ENCODE measurements at regions not wholly inside any gene's neighbourhood (a gene's known extent, or its start where the extent isn't known, plus 50 kb on each side); places are given as distances from the start of the nearest gene placed in this dataset.

- TF ChIP-seq ZNF518A (tag by site-specific recombination; conservative IDR thresholded peaks at IDR 0.05; ENCODE audit: low read depth) (no peak), ZNF366 (tag by site-specific recombination; conservative IDR thresholded peaks at IDR 0.05) (no peak)
These were observed 58.8 kb upstream of the VGLL2 start (continued) for GRCh38 chr6:117206522-117206921.

- Histone ChIP-seq H3K27ac (ENCODE audit: extremely low read depth, low read depth, low read length) (no peak overlapping the region), H3K9me3 (ENCODE audit: control insufficient read depth, insufficient read depth, low read depth, low read length) (no peaks in the 10 kb centered on the region), H3K36me3 (ENCODE audit: control insufficient read depth in 2 of 2, insufficient read depth in 1 of 2, low read length in 2 of 2) (no peaks in the 10 kb centered on the region), H3K4me1 (ENCODE audit: control insufficient read depth, insufficient read depth, low read length) (no peaks in the 10 kb centered on the region), H3K4me3 (ENCODE audit: low read depth, low read length) (no peak overlapping the region)
- TF ChIP-seq ATF2 (tag by site-specific recombination; IDR thresholded peaks at IDR 0.05; ENCODE audit: low read depth), result no peak
- peak; percentile 16; the same call in 1 of the 2 replicates for TF ChIP-seq ZBTB17 (tag by site-specific recombination; IDR thresholded peaks at IDR 0.05)
- ChIA-PET POLR2A (no interaction called here), CTCF (no interaction called here)
These were observed 58.2 kb upstream of the VGLL2 start for GRCh38 chr6:117206944-117207687.

- Histone ChIP-seq H3K9me3 (ENCODE audit: control insufficient read depth, insufficient read depth, low read depth, low read length) (no peaks in the 10 kb centered on the region), H3K27ac (ENCODE audit: extremely low read depth, low read depth, low read length) (no peak overlapping the region), H3K36me3 (ENCODE audit: control insufficient read depth in 2 of 2, insufficient read depth in 1 of 2, low read length in 2 of 2) (no peaks in the 10 kb centered on the region), H3K4me1 (ENCODE audit: control insufficient read depth, insufficient read depth, low read length) (no peaks in the 10 kb centered on the region), H3K4me3 (ENCODE audit: low read depth, low read length) (no peak overlapping the region)
- no peak for TF ChIP-seq HOXA7 (CRISPR knock-in tag; IDR thresholded peaks at IDR 0.05; ENCODE audit: borderline replicate concordance)
- TF ChIP-seq ZNF114 (tag by site-specific recombination; IDR thresholded peaks at IDR 0.05), result no peak
- no peak for TF ChIP-seq GLIS2 (tag by site-specific recombination; IDR thresholded peaks at IDR 0.05)
- TF ChIP-seq ZNF677 (tag by site-specific recombination; IDR thresholded peaks at IDR 0.05), result no peak
- no peak for TF ChIP-seq GLI2 (tag by site-specific recombination; IDR thresholded peaks at IDR 0.05; ENCODE audit: borderline replicate concordance, low read depth)
- TF ChIP-seq ZNF449 (tag by site-specific recombination; IDR thresholded peaks at IDR 0.05), result no peak
- no peak for TF ChIP-seq ZNF645 (tag by site-specific recombination; IDR thresholded peaks at IDR 0.05)
- no peak for TF ChIP-seq ZNF239 (tag by site-specific recombination; IDR thresholded peaks at IDR 0.05)
- CTCF ChIA-PET, result no interaction called here
- POLR2A ChIA-PET, result no interaction called here
These were observed 55.1 kb upstream of the VGLL2 start for GRCh38 chr6:117210279-117210678.
